HL-60 (cell line): ENCODE measurements at regions not wholly inside any gene's neighbourhood (a gene's known extent, or its start where the extent isn't known, plus 50 kb on each side); places are given as distances from the start of the nearest gene placed in this dataset.

Experiments
- DNase-seq, 2 experiments: peaks; one replicate each; pipeline ENCODE4 v3.0.0-alpha.2; 2010 to 2020; ENCODE audit warnings: low read depth in 1 of 2, low spot score in 1 of 2
- H3K27ac ChIP-seq: fragments of 250-450 bp; sonication (Bioruptor Pico); replicated peaks from 2 replicates; pipeline ENCODE4 v1.5.1; 2020; ENCODE audit warnings: mild to moderate bottlenecking, moderate library complexity
- H3K27me3 ChIP-seq: fragments of 250-450 bp; sonication (Bioruptor Pico); 2 replicates; pipeline ENCODE4 v1.5.1; 2021; ENCODE audit warnings: mild to moderate bottlenecking, moderate library complexity; ENCODE audit not compliant: insufficient read depth, poor library complexity, severe bottlenecking
- H3K4me3 ChIP-seq: replicated peaks from 2 replicates; pipeline ENCODE4 v1.5.1; 2011; ENCODE audit warnings: mild to moderate bottlenecking, control low read depth, low read length; ENCODE audit not compliant: insufficient read depth
- GABPA ChIP-seq: IDR thresholded peaks from 2 replicates; pipeline ENCODE4 v1.6.1; 2012; ENCODE audit warnings: low read depth
- POLR2AphosphoS5 ChIP-seq: IDR thresholded peaks from 2 replicates; pipeline ENCODE4 v1.6.1; 2012; ENCODE audit warnings: low read depth
- SPI1 ChIP-seq: IDR thresholded peaks from 2 replicates; pipeline ENCODE4 v1.6.1; 2012; ENCODE audit warnings: low read depth, mild to moderate bottlenecking, borderline replicate concordance
- TF ChIP-seq, protein P1 (sequence below): IDR thresholded peaks from one replicate; pipeline ENCODE4 v1.5.1; 2011; ENCODE audit warnings: low read length, control low read depth, inconsistent platforms; ENCODE audit not compliant: insufficient read depth
- TF ChIP-seq, protein P2 (sequence below): IDR thresholded peaks from 2 replicates; pipeline ENCODE4 v1.6.1; 2012; ENCODE audit warnings: low read depth; ENCODE audit not compliant: insufficient replicate concordance

DNA sequence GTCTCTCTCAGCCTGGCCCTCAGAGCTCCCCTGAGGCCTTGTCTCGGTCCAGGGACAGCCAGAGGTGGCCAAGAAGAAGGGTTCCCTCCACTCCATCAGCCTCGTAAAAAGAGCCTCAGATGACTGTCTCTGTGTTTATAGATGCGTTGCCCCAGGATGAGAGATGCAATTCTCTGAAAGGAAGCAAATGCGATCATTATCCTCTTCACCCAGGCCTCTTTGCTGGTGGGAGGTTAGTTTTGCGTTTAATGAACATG is 90.4 kb downstream of the YTHDF1 start:
- no peak overlapping the region for H3K27ac ChIP-seq
- DNase-seq, result no peak
- TF ChIP-seq SPI1, result no peak
- no peak for TF ChIP-seq GABPA
- no peak for TF ChIP-seq POLR2AphosphoS5
- TF ChIP-seq, protein P1, sequence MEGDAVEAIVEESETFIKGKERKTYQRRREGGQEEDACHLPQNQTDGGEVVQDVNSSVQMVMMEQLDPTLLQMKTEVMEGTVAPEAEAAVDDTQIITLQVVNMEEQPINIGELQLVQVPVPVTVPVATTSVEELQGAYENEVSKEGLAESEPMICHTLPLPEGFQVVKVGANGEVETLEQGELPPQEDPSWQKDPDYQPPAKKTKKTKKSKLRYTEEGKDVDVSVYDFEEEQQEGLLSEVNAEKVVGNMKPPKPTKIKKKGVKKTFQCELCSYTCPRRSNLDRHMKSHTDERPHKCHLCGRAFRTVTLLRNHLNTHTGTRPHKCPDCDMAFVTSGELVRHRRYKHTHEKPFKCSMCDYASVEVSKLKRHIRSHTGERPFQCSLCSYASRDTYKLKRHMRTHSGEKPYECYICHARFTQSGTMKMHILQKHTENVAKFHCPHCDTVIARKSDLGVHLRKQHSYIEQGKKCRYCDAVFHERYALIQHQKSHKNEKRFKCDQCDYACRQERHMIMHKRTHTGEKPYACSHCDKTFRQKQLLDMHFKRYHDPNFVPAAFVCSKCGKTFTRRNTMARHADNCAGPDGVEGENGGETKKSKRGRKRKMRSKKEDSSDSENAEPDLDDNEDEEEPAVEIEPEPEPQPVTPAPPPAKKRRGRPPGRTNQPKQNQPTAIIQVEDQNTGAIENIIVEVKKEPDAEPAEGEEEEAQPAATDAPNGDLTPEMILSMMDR, result no peak
- TF ChIP-seq, protein P2, sequence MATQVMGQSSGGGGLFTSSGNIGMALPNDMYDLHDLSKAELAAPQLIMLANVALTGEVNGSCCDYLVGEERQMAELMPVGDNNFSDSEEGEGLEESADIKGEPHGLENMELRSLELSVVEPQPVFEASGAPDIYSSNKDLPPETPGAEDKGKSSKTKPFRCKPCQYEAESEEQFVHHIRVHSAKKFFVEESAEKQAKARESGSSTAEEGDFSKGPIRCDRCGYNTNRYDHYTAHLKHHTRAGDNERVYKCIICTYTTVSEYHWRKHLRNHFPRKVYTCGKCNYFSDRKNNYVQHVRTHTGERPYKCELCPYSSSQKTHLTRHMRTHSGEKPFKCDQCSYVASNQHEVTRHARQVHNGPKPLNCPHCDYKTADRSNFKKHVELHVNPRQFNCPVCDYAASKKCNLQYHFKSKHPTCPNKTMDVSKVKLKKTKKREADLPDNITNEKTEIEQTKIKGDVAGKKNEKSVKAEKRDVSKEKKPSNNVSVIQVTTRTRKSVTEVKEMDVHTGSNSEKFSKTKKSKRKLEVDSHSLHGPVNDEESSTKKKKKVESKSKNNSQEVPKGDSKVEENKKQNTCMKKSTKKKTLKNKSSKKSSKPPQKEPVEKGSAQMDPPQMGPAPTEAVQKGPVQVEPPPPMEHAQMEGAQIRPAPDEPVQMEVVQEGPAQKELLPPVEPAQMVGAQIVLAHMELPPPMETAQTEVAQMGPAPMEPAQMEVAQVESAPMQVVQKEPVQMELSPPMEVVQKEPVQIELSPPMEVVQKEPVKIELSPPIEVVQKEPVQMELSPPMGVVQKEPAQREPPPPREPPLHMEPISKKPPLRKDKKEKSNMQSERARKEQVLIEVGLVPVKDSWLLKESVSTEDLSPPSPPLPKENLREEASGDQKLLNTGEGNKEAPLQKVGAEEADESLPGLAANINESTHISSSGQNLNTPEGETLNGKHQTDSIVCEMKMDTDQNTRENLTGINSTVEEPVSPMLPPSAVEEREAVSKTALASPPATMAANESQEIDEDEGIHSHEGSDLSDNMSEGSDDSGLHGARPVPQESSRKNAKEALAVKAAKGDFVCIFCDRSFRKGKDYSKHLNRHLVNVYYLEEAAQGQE, result no peak
- no peaks in the 10 kb centered on the region for H3K27me3 ChIP-seq
- no peak overlapping the region for H3K4me3 ChIP-seq

DNA sequence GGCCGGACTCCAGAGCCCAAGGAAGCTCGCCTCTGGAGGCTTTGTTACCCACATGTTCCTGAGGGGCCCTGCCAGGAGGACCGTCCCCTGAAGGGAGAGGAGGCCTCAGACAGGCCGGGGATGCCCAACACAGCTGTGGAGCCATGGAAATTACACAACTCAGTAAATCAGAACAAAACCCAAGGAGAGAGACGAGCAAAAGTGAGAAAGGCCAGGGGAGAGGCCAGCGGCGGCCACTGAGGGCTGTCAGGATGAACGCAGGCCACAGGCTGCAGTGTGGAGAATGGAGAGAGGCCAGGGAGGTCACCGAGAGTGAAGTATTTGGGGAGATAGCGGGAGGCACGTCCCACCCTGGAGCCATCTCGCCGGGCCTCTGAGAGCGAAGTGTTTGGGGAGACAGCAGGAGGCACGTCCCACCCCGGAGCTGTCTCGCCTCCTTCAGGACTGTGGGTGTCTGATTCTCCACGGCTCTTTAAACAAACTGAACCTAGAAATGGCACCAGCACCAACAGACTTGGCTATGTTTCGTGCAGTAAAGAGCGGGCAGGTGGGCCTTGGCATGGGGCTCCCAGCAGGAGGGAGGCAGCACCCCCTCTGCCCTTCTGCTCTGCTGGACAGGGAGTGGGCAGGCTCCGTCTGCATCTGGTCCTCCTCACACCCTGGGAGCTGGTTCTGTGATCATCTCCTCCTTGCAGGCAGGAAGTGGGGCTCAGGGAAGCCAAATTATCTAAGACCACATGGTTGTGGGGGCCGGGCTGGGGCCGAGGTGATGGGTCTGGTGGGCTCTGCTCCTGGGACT is 91.0 kb downstream of the YTHDF1 start:
- Histone ChIP-seq H3K4me3 (no peak overlapping the region), H3K27ac (no peak overlapping the region), H3K27me3 (no peaks in the 10 kb centered on the region)
- DNase-seq, result no peak
- TF ChIP-seq SPI1 (no peak), GABPA (no peak), POLR2AphosphoS5 (no peak)
- TF ChIP-seq, protein P1, result no peak
- TF ChIP-seq, protein P2, result no peak

DNA sequence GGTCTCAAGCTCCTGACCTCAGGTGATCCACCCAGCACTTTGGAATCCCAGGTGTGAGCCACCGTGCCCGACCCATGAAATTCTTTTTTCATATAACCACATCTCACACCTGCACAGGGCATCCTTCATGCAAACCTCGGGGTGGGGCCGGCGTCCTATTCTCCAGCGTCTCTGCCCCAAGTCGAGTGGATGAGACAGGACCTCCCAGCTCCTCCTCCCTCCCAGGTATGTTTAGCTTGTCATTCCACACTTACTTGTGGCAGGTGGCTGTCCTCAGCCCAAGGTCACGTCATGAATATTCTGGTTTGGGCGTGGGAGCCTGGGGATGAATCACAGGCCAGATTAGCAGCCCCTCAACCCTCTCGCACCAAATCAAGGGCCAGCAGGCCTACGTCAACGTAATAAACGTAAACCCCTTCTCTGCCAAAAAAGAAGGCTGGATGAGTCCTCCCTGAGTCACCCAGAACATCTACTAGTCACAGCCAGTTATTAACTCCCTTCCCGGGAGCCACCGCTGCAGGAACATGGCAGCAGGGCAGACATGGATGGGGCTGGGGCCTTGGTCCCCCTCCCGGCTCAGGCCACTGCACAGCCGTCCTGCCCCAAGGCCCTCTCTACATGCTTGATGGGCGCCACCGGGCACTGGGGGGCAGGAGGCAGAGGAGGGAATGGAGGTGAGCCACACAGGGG is 91.7 kb downstream of the YTHDF1 start:
- no peak for TF ChIP-seq SPI1
- TF ChIP-seq GABPA, result no peak
- TF ChIP-seq, protein P2, result no peak
- Histone ChIP-seq H3K27ac (no peak overlapping the region), H3K4me3 (no peak overlapping the region), H3K27me3 (no peaks in the 10 kb centered on the region)
- DNase-seq, result no peak
